ENCODE measurements at regions not wholly inside any gene's neighbourhood (a gene's known extent, or its start where the extent isn't known, plus 50 kb on each side); places are given as distances from the start of the nearest gene placed in this dataset.
A peak's percentile ranks its signal among the peaks of the same experiment; 100 is the strongest.

- TF ChIP-seq ZBTB3 (CRISPR knock-in tag; IDR thresholded peaks at IDR 0.05; ENCODE audit: borderline replicate concordance, low read depth) (no peak), PRMT3 (CRISPR knock-in tag; IDR thresholded peaks at IDR 0.05; ENCODE audit: borderline replicate concordance, low read depth) (no peak), ZNF430 (CRISPR knock-in tag; IDR thresholded peaks at IDR 0.05) (no peak), IRF2 (CRISPR knock-in tag; IDR thresholded peaks at IDR 0.05) (no peak), TGIF2 (CRISPR knock-in tag; IDR thresholded peaks at IDR 0.05) (no peak)
Observed at GRCh38 chr6:166733900-166734299, 106.8 kb upstream of the RPS6KA2 start (continued).

GRCh38 chr6:166729658-166730057, 102.6 kb upstream of the RPS6KA2 start:
- intact Hi-C loops (cut with micrococcal nuclease; ENCODE audit: unreplicated experiment) (no loop called here), in situ Hi-C loops (cut with HindIII; ENCODE audit: extremely low pct_ligation_motif_present, low pct_unique_long_range_greater_than_20kb) (no loop called here)
- TF ChIP-seq ZNF44 (CRISPR knock-in tag; IDR thresholded peaks at IDR 0.05), result no peak
- 0 out of 2 replicates have a peak, but pooled peaks have one; percentile 1 for TF ChIP-seq CEBPB (IDR thresholded peaks at IDR 0.05; ENCODE audit: borderline replicate concordance, low read depth, low read length)
- TF ChIP-seq, protein P1, sequence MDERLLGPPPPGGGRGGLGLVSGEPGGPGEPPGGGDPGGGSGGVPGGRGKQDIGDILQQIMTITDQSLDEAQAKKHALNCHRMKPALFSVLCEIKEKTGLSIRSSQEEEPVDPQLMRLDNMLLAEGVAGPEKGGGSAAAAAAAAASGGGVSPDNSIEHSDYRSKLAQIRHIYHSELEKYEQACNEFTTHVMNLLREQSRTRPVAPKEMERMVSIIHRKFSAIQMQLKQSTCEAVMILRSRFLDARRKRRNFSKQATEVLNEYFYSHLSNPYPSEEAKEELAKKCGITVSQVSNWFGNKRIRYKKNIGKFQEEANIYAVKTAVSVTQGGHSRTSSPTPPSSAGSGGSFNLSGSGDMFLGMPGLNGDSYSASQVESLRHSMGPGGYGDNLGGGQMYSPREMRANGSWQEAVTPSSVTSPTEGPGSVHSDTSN (CRISPR knock-in tag; IDR thresholded peaks at IDR 0.05), result no peak
- BruUV-seq (replicated peaks), result no TSS peak
- Histone ChIP-seq H3K36me3 (replicated peaks in 1 of 2; ENCODE audit: control insufficient read depth in 1 of 2, insufficient read depth in 2 of 2, low read length in 2 of 2) (no peaks in the 10 kb centered on the region), H4K20me1 (ENCODE audit: insufficient read depth, low read length) (no peaks in the 10 kb centered on the region), H3K27me3 (ENCODE audit: control insufficient read depth in 1 of 2, insufficient read depth in 2 of 2, low read length in 2 of 2) (peaks cover 4 to 75% of the 10 kb centered on the region in 2 experiments; a peak in 4 of 5 replicates), H2AFZ (ENCODE audit: low read length) (no peak overlapping the region), H3K4me2 (ENCODE audit: low read depth, low read length) (no peak overlapping the region), H3K27ac (ENCODE audit: extremely low read length, insufficient read depth, low read length) (no peak overlapping the region), H3K4me3 (replicated peaks in 1 of 3; ENCODE audit: insufficient read depth in 1 of 3, low read depth in 2 of 3, low read length in 3 of 3) (no peak overlapping the region), H3K79me2 (ENCODE audit: insufficient read depth, low read length) (no peaks in the 10 kb centered on the region), H3K9me3 (ENCODE audit: low read length) (no peaks in the 10 kb centered on the region), H3K9ac (ENCODE audit: insufficient read depth, low read depth, low read length) (no peak overlapping the region), H3K4me1 (ENCODE audit: insufficient read depth, low read length) (no peaks in the 10 kb centered on the region)
- POLR2A ChIA-PET, result no interaction called here
- CTCF ChIA-PET (ENCODE audit: low intra/inter-chr PET ratio, low total read pairs), result no interaction called here
- FAIRE-seq (no peak), DNase-seq (ENCODE audit: low spot score) (no peak), ATAC-seq (no peak)
- 36% methylated on average over 5 of the region's 5 CpGs for WGBS (ENCODE audit: low lambda C conversion rate)

All from HepG2 (cell line).